ENCODE measurements at regions not wholly inside any gene's neighbourhood (a gene's known extent, or its start where the extent isn't known, plus 50 kb on each side); places are given as distances from the start of the nearest gene placed in this dataset.

DNA sequence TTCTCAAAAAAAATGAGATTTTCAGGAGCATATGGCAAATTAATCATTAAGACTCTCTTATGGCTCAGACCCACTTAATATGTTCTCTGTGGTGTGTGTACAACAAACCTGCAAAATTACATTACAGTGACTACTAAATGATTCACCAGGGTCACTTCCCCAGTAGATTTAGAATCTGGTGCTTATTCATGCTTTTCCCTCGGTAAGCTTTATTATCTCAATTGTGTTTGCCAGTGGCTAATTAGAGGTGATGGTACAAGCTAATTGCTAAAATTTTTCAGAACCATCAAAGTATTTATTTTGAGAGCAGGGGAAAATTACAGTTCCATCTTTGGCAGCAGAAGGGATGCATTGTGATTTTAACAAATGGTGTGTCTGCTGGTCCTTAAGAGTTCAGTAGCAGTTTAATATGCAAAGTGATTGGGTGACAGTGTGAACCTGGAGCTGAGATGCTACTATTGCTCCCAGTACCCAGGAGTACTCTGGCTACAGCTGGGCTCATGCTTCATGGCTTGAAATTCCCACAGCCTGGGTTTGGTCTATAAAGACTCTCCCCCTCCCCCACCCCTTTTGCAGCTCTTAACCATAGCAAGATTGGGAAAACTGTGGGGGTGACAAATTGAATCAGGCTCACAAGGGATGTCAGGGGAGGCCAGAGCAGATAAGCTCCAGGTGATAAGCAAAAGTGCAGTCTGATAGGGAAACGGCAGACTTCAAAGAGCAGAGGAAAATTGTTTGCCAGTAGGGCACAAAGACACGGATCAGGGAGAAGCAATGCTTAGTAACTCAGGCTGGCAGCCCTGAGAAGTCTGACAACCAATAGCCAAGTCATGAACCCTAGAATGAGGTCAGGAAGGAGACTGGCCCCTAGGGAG is 92.8 kb upstream of the RAD23B start (continued):
- no peak for TF ChIP-seq FOSL1 (IDR thresholded peaks at IDR 0.05; ENCODE audit: insufficient read depth, low read depth, low read length)
